ENCODE measurements at regions not wholly inside any gene's neighbourhood (a gene's known extent, or its start where the extent isn't known, plus 50 kb on each side); places are given as distances from the start of the nearest gene placed in this dataset.
"Not testable (repeated sequence)": the region's sequence is repeated elsewhere in the genome, so short reads cannot be mapped to it uniquely, and the experiment has no call there.

GRCh38 chr11:49372137-49372536 is 163.7 kb upstream of the FOLH1 start:
- H3K27me3 Mint-ChIP-seq (ENCODE audit: low read depth); H3K4me1 Mint-ChIP-seq; POLR2A ChIA-PET; ATAC-seq; H3K27ac Mint-ChIP-seq; H3K4me3 Mint-ChIP-seq; CTCF ChIA-PET; DNase-seq (ENCODE audit: low spot score): not testable (repeated sequence)
- Mint-ChIP-seq H3K36me3 (peaks cover 32% of the 10 kb centered on the region), H3K9me3 (peaks cover 55% of the 10 kb centered on the region)

GRCh38 chr11:49368556-49368955 is 160.2 kb upstream of the FOLH1 start:
- ATAC-seq; H3K4me3 Mint-ChIP-seq; POLR2A ChIA-PET; H3K4me1 Mint-ChIP-seq; H3K27me3 Mint-ChIP-seq (ENCODE audit: low read depth); H3K27ac Mint-ChIP-seq; CTCF ChIA-PET; DNase-seq (ENCODE audit: low spot score): not testable (repeated sequence)
- Mint-ChIP-seq H3K36me3 (peaks cover 18% of the 10 kb centered on the region), H3K9me3 (peaks cover 43% of the 10 kb centered on the region)

GRCh38 chr11:49365375-49365774 is 157.0 kb upstream of the FOLH1 start:
- POLR2A ChIA-PET; ATAC-seq; H3K27ac Mint-ChIP-seq; DNase-seq (ENCODE audit: low spot score); H3K4me1 Mint-ChIP-seq; CTCF ChIA-PET; H3K27me3 Mint-ChIP-seq (ENCODE audit: low read depth); H3K4me3 Mint-ChIP-seq: not testable (repeated sequence)
- H3K36me3 Mint-ChIP-seq: peaks cover 14% of the 10 kb centered on the region
- peaks cover 49% of the 10 kb centered on the region for H3K9me3 Mint-ChIP-seq

- POLR2A ChIA-PET; H3K4me3 Mint-ChIP-seq; H3K27ac Mint-ChIP-seq; H3K27me3 Mint-ChIP-seq (ENCODE audit: low read depth); DNase-seq (ENCODE audit: low spot score); ATAC-seq; CTCF ChIA-PET; H3K4me1 Mint-ChIP-seq: not testable (repeated sequence)
- Mint-ChIP-seq H3K9me3 (peaks cover 54% of the 10 kb centered on the region), H3K36me3 (peaks cover 20% of the 10 kb centered on the region)
Measured at GRCh38 chr11:49362994-49363393, 154.6 kb upstream of the FOLH1 start.

GRCh38 chr11:49354536-49354935 is 146.1 kb upstream of the FOLH1 start:
- H3K4me1 Mint-ChIP-seq; H3K27me3 Mint-ChIP-seq (ENCODE audit: low read depth); H3K4me3 Mint-ChIP-seq; DNase-seq (ENCODE audit: low spot score); H3K27ac Mint-ChIP-seq; CTCF ChIA-PET; ATAC-seq; POLR2A ChIA-PET: not testable (repeated sequence)
- Mint-ChIP-seq H3K9me3 (peaks cover 61% of the 10 kb centered on the region), H3K36me3 (peaks cover 20% of the 10 kb centered on the region)

- CTCF ChIA-PET; H3K4me1 Mint-ChIP-seq; POLR2A ChIA-PET; H3K27ac Mint-ChIP-seq; ATAC-seq; DNase-seq (ENCODE audit: low spot score); H3K4me3 Mint-ChIP-seq; H3K27me3 Mint-ChIP-seq (ENCODE audit: low read depth): not testable (repeated sequence)
- Mint-ChIP-seq H3K36me3 (peaks cover 24% of the 10 kb centered on the region), H3K9me3 (peaks cover 63% of the 10 kb centered on the region)
Measured at GRCh38 chr11:49352868-49353267, 144.5 kb upstream of the FOLH1 start.

- peaks cover 49% of the 10 kb centered on the region for H3K9me3 Mint-ChIP-seq
- POLR2A ChIA-PET; H3K27me3 Mint-ChIP-seq (ENCODE audit: low read depth); ATAC-seq; H3K4me3 Mint-ChIP-seq; DNase-seq (ENCODE audit: low spot score); CTCF ChIA-PET; H3K4me1 Mint-ChIP-seq; H3K27ac Mint-ChIP-seq: not testable (repeated sequence)
- peaks cover 28% of the 10 kb centered on the region for H3K36me3 Mint-ChIP-seq
Measured at GRCh38 chr11:49346627-49347026, 138.2 kb upstream of the FOLH1 start.

- POLR2A ChIA-PET; CTCF ChIA-PET; DNase-seq (ENCODE audit: low spot score); H3K4me3 Mint-ChIP-seq; H3K27ac Mint-ChIP-seq; ATAC-seq: not testable (repeated sequence)
- peaks cover 17% of the 10 kb centered on the region for H3K4me1 Mint-ChIP-seq
- H3K9me3 Mint-ChIP-seq: peaks cover 27% of the 10 kb centered on the region
- H3K27me3 Mint-ChIP-seq (ENCODE audit: low read depth): peaks cover 12% of the 10 kb centered on the region
- peaks cover 20% of the 10 kb centered on the region for H3K36me3 Mint-ChIP-seq
Measured at GRCh38 chr11:49328485-49329186, 120.2 kb upstream of the FOLH1 start.

GRCh38 chr11:49327766-49328165 is 119.4 kb upstream of the FOLH1 start:
- Mint-ChIP-seq H3K4me1 (peaks cover 17% of the 10 kb centered on the region), H3K27me3 (ENCODE audit: low read depth) (peaks cover 12% of the 10 kb centered on the region), H3K9me3 (peaks cover 21% of the 10 kb centered on the region), H3K36me3 (peaks cover 15% of the 10 kb centered on the region)
- CTCF ChIA-PET; H3K27ac Mint-ChIP-seq; POLR2A ChIA-PET; ATAC-seq; DNase-seq (ENCODE audit: low spot score); H3K4me3 Mint-ChIP-seq: not testable (repeated sequence)

- Mint-ChIP-seq H3K9me3 (peaks cover 12% of the 10 kb centered on the region), H3K4me1 (peaks cover 17% of the 10 kb centered on the region), H3K27me3 (ENCODE audit: low read depth) (peaks cover 12% of the 10 kb centered on the region), H3K36me3 (peaks cover 10% of the 10 kb centered on the region)
- POLR2A ChIA-PET; H3K4me3 Mint-ChIP-seq; DNase-seq (ENCODE audit: low spot score); H3K27ac Mint-ChIP-seq; CTCF ChIA-PET; ATAC-seq: not testable (repeated sequence)
Measured at GRCh38 chr11:49326651-49327050, 118.2 kb upstream of the FOLH1 start.
